HCT116 (cell line): ENCODE measurements at regions not wholly inside any gene's neighbourhood (a gene's known extent, or its start where the extent isn't known, plus 50 kb on each side); places are given as distances from the start of the nearest gene placed in this dataset.

ENCODE experiments used
- ATAC-seq: fragments of 200-7000 bp; cut with Tn5 transposase; 2 replicates; pipeline ENCODE4 v1.9.1; 2020; ENCODE audit warnings: mild to moderate bottlenecking, moderate library complexity
- BruUV-seq: library from RNA; stranded (reverse); fragments of 400-500 nt; replicated peaks from 2 replicates; lab custom pipeline; 2021; lab: Mats Ljungman, UMichigan
- CTCF ChIA-PET: fragments of 300-600 bp; sonication (Branson Sonifier 250); formaldehyde crosslinking; loops from one replicate; lab custom pipeline; 2021; ENCODE audit warnings: antibody characterized with exemption; lab: Charles Lee
- POLR2A ChIA-PET: fragments of 300-600, 350-600 bp; sonication (Branson Sonifier 250); formaldehyde crosslinking; loops from one replicate; lab custom pipeline; 2021; ENCODE audit warnings: antibody characterized with exemption; lab: Charles Lee
- RAD21 ChIA-PET, 2 experiments: fragments of 300-600 bp; sonication (Branson Sonifier 250); formaldehyde crosslinking; loops; one replicate each; lab custom pipeline; 2023; ENCODE audit warnings: low total read pairs in 2 of 2; ENCODE audit not compliant: uncharacterized antibody in 2 of 2, unreplicated experiment in 2 of 2, low non-redundant PET in 1 of 2; lab: Charles Lee
- DNase-seq: peaks from one replicate; pipeline ENCODE4 v3.0.0-alpha.2; 2010; ENCODE audit warnings: low read depth, low spot score
- H2AFZ ChIP-seq: fragments of 200-600 bp; shearing (Covaris generic), sonication (generic); 2 replicates; pipeline ENCODE4 v1.6.1; 2017; ENCODE audit warnings: low read depth, mixed run types, mixed read lengths, antibody characterized with exemption, low read length; ENCODE audit not compliant: poor library complexity, severe bottlenecking
- H3K27ac ChIP-seq: 2 replicates; pipeline ENCODE4 v1.5.1; 2012; ENCODE audit warnings: low read depth, low read length
- H3K27me3 ChIP-seq: fragments of 200-600 bp; sonication (generic); 2 replicates; pipeline ENCODE4 v1.6.1; 2016; ENCODE audit warnings: mixed run types, low read length, mixed read lengths; ENCODE audit not compliant: insufficient read depth
- H3K36me3 ChIP-seq, 2 experiments: fragments of 200-500 bp in 1 of 2; fragments of 200-600 bp in 1 of 2; sonication (Bioruptor generic) in 1 of 2; sonication (generic) in 1 of 2; 2 replicates each; pipeline versions ENCODE4 v1.5.1 to v1.6.1; 2014 to 2016; ENCODE audit warnings: low read length in 2 of 2, inconsistent platforms in 1 of 2, mixed read lengths in 1 of 2, mixed run types in 1 of 2; ENCODE audit not compliant: insufficient read depth in 2 of 2, control insufficient read depth in 1 of 2
- H3K4me1 ChIP-seq, 2 experiments: fragments of 200-600 bp in 1 of 2; sonication (generic) in 1 of 2; 2 replicates each; pipeline versions ENCODE4 v1.5.1 to v1.6.1; 2012 to 2017; ENCODE audit warnings: low read length in 2 of 2, inconsistent platforms in 1 of 2, mild to moderate bottlenecking in 1 of 2, mixed read lengths in 1 of 2, mixed run types in 1 of 2, moderate library complexity in 1 of 2; ENCODE audit not compliant: insufficient read depth in 2 of 2, control insufficient read depth in 1 of 2
- H3K4me2 ChIP-seq: fragments of 200-600 bp; sonication (generic); 2 replicates; pipeline ENCODE4 v1.6.1; 2017; ENCODE audit warnings: mixed run types, low read length, mixed read lengths
- H3K4me3 ChIP-seq, 2 experiments: fragments of 200-600 bp in 1 of 2; sonication (generic) in 1 of 2; replicated peaks in 1 of 2; 2 replicates each; pipeline ENCODE4 v1.5.1; 2011 to 2016; ENCODE audit warnings: low read length in 2 of 2, control low read depth in 1 of 2, low read depth in 1 of 2, mild to moderate bottlenecking in 1 of 2, mixed read lengths in 1 of 2, mixed run types in 1 of 2
- H3K79me2 ChIP-seq: fragments of 200-600 bp; sonication (generic); 2 replicates; pipeline ENCODE4 v1.6.1; 2017; ENCODE audit warnings: mild to moderate bottlenecking, mixed run types, low read length, moderate library complexity, mixed read lengths; ENCODE audit not compliant: insufficient read depth
- H3K9ac ChIP-seq: fragments of 200-600 bp; sonication (generic); 2 replicates; pipeline ENCODE4 v1.6.1; 2016; ENCODE audit warnings: low read length, mixed read lengths
- H3K9me2 ChIP-seq: fragments of 200-600 bp; sonication (generic), shearing (Covaris generic); 2 replicates; pipeline ENCODE4 v1.6.1; 2017; ENCODE audit warnings: mixed run types, mild to moderate bottlenecking, moderate library complexity; ENCODE audit not compliant: insufficient read depth
- H3K9me3 ChIP-seq, 2 experiments: fragments of 200-500 bp in 1 of 2; fragments of 200-600 bp in 1 of 2; sonication (Bioruptor generic) in 1 of 2; sonication (generic) in 1 of 2; 2 replicates each; pipeline ENCODE4 v1.6.1; 2014 to 2017; ENCODE audit warnings: low read length in 2 of 2, mixed read lengths in 2 of 2, inconsistent platforms in 1 of 2, low read depth in 1 of 2, mild to moderate bottlenecking in 1 of 2, mixed run types in 1 of 2, moderate library complexity in 1 of 2; ENCODE audit not compliant: control insufficient read depth in 1 of 2, insufficient read depth in 1 of 2
- H4K20me1 ChIP-seq: fragments of 200-600 bp; sonication (generic), shearing (Covaris generic); 2 replicates; pipeline ENCODE4 v1.6.1; 2017; ENCODE audit warnings: mixed run types, mild to moderate bottlenecking, moderate library complexity; ENCODE audit not compliant: insufficient read depth
- CBX3 ChIP-seq: IDR thresholded peaks from 2 replicates; pipeline ENCODE4 v1.6.1; 2012; ENCODE audit warnings: low read depth
- CEBPB ChIP-seq: IDR thresholded peaks from 2 replicates; pipeline ENCODE4 v1.6.1; 2012; ENCODE audit warnings: low read depth
- EGR1 ChIP-seq: IDR thresholded peaks from 2 replicates; pipeline ENCODE4 v1.6.1; 2012; ENCODE audit warnings: low read depth
- ELF1 ChIP-seq: IDR thresholded peaks from 2 replicates; pipeline ENCODE4 v1.6.1; 2012; ENCODE audit warnings: low read depth, borderline replicate concordance
- EZH2 ChIP-seq: fragments of 200-600 bp; sonication (generic); IDR thresholded peaks from 2 replicates; pipeline ENCODE4 v1.6.1; 2017; ENCODE audit warnings: antibody characterized with exemption, mixed run types
- JUND ChIP-seq: IDR thresholded peaks from 2 replicates; pipeline ENCODE4 v1.6.1; 2012
- POLR2A ChIP-seq: IDR thresholded peaks from 2 replicates; pipeline ENCODE4 v1.7.0; 2011; ENCODE audit warnings: borderline replicate concordance; ENCODE audit not compliant: insufficient read depth, insufficient read length; ENCODE audit errors: extremely low read depth
- TCF7L2 ChIP-seq: IDR thresholded peaks from 2 replicates; pipeline ENCODE4 v1.7.0; 2011; ENCODE audit warnings: borderline replicate concordance, inconsistent platforms; ENCODE audit not compliant: insufficient read depth, insufficient read length; ENCODE audit errors: extremely low read depth
- YY1 ChIP-seq: IDR thresholded peaks from 2 replicates; pipeline ENCODE4 v1.6.1; 2011; ENCODE audit warnings: low read length, low read depth, moderate library complexity, mild to moderate bottlenecking; ENCODE audit not compliant: insufficient replicate concordance; ENCODE audit errors: extremely low read depth
- ZFX ChIP-seq: fragments of 450-650 bp; IDR thresholded peaks from 2 replicates; pipeline ENCODE4 v1.6.1; 2017
- ZNF274 ChIP-seq: fragments of 200-500 bp; sonication (Bioruptor generic); IDR thresholded peaks from 2 replicates; pipeline ENCODE4 v1.6.1; 2014; ENCODE audit warnings: mild to moderate bottlenecking, low read depth, low read length, inconsistent platforms
- intact Hi-C: fragments of 100-400 bp; cut with micrococcal nuclease; formaldehyde crosslinking; loops from 2 replicates; pipeline ENCODE4 v1.10.0; 2022
- TF ChIP-seq, protein P1 (sequence below): IDR thresholded peaks from 2 replicates; pipeline ENCODE4 v1.6.1; 2012; ENCODE audit warnings: low read depth
- TF ChIP-seq, protein P2 (sequence below): IDR thresholded peaks from 2 replicates; pipeline ENCODE4 v1.6.1; 2012
- TF ChIP-seq, protein P3 (sequence below): IDR thresholded peaks from 2 replicates; pipeline ENCODE4 v1.6.1; 2012
- TF ChIP-seq, protein P4 (sequence below), 3 experiments: fragments of 200-600 bp in 1 of 3; sonication (generic) in 1 of 3; IDR thresholded peaks in 2 of 3; conservative IDR thresholded peaks in 1 of 3; 2 replicates each; pipeline ENCODE4 v1.5.1; 2012 to 2017; ENCODE audit warnings: low read depth in 2 of 3, low read length in 2 of 3, antibody characterized with exemption in 1 of 3, borderline replicate concordance in 1 of 3, control low read depth in 1 of 3, mild to moderate bottlenecking in 1 of 3, mixed read lengths in 1 of 3, mixed run types in 1 of 3, moderate library complexity in 1 of 3; ENCODE audit not compliant: insufficient read depth in 1 of 3

DNA sequence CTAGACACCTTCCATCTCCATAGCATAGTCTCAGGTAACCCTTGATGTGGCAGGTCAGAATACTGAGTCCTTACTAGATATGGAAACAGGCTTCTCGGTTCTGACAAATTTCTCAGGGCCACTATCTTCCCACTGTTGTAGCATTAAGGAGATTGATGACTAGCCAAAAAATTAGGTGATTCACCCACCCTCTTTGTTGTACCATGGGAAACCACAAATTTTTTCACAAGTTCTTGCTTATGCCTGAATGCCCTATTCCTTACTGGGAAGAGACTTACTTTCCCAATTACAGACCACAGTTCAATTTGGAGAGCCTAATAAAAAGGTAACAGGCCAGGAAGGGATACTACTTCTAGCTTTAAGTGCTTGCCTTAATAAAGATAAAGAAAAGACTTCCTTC lies 948.8 kb downstream of the GRM8 start (continued):
- TF ChIP-seq, protein P1, sequence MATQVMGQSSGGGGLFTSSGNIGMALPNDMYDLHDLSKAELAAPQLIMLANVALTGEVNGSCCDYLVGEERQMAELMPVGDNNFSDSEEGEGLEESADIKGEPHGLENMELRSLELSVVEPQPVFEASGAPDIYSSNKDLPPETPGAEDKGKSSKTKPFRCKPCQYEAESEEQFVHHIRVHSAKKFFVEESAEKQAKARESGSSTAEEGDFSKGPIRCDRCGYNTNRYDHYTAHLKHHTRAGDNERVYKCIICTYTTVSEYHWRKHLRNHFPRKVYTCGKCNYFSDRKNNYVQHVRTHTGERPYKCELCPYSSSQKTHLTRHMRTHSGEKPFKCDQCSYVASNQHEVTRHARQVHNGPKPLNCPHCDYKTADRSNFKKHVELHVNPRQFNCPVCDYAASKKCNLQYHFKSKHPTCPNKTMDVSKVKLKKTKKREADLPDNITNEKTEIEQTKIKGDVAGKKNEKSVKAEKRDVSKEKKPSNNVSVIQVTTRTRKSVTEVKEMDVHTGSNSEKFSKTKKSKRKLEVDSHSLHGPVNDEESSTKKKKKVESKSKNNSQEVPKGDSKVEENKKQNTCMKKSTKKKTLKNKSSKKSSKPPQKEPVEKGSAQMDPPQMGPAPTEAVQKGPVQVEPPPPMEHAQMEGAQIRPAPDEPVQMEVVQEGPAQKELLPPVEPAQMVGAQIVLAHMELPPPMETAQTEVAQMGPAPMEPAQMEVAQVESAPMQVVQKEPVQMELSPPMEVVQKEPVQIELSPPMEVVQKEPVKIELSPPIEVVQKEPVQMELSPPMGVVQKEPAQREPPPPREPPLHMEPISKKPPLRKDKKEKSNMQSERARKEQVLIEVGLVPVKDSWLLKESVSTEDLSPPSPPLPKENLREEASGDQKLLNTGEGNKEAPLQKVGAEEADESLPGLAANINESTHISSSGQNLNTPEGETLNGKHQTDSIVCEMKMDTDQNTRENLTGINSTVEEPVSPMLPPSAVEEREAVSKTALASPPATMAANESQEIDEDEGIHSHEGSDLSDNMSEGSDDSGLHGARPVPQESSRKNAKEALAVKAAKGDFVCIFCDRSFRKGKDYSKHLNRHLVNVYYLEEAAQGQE = no peak
- TF ChIP-seq ZNF274 (no peak), EGR1 (no peak), EZH2 (no peak), ZFX (no peak), TCF7L2 (no peak), CEBPB (no peak), ELF1 (no peak), CBX3 (no peak), YY1 (no peak), POLR2A (no peak)
- TF ChIP-seq, protein P2, sequence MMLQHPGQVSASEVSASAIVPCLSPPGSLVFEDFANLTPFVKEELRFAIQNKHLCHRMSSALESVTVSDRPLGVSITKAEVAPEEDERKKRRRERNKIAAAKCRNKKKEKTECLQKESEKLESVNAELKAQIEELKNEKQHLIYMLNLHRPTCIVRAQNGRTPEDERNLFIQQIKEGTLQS = no peak
- TF ChIP-seq, protein P3, sequence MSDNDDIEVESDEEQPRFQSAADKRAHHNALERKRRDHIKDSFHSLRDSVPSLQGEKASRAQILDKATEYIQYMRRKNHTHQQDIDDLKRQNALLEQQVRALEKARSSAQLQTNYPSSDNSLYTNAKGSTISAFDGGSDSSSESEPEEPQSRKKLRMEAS = no peak

DNA sequence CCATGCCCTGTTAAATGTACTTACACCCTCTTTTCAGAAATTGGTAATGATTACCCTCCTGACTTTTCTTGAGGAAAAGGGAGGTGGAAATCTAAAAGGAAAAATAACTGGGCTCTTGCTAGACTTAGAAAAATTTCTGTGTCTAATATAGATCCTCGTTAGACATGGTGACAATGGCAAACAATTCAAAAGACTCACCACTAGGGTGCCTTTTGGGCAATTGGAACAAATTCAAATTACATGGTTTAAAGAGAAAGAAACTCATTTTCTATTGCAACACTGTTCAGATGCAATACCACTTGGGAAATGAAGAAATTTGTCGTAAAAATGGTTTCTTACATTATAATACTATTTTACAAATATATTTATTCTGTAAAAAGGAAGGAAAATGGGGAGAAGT lies 950.1 kb downstream of the GRM8 start:
- no peak overlapping the region for H3K4me2 ChIP-seq
- no peak for DNase-seq
- H3K79me2 ChIP-seq = no peaks in the 10 kb centered on the region
- H2AFZ ChIP-seq = no peak overlapping the region
- H4K20me1 ChIP-seq = no peaks in the 10 kb centered on the region
- no peaks in the 10 kb centered on the region for H3K27me3 ChIP-seq
- no peak overlapping the region for H3K9ac ChIP-seq
- ChIA-PET POLR2A (no interaction called here), RAD21 (no interaction called here)
- BruUV-seq = no TSS peak
- intact Hi-C loops = no loop called here
- TF ChIP-seq, protein P4, sequence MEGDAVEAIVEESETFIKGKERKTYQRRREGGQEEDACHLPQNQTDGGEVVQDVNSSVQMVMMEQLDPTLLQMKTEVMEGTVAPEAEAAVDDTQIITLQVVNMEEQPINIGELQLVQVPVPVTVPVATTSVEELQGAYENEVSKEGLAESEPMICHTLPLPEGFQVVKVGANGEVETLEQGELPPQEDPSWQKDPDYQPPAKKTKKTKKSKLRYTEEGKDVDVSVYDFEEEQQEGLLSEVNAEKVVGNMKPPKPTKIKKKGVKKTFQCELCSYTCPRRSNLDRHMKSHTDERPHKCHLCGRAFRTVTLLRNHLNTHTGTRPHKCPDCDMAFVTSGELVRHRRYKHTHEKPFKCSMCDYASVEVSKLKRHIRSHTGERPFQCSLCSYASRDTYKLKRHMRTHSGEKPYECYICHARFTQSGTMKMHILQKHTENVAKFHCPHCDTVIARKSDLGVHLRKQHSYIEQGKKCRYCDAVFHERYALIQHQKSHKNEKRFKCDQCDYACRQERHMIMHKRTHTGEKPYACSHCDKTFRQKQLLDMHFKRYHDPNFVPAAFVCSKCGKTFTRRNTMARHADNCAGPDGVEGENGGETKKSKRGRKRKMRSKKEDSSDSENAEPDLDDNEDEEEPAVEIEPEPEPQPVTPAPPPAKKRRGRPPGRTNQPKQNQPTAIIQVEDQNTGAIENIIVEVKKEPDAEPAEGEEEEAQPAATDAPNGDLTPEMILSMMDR (IDR thresholded peaks at IDR 0.05 in 2 of 3, conservative IDR thresholded peaks at IDR 0.05 in 1 of 3; ENCODE audit: borderline replicate concordance in 1 of 3, insufficient read depth in 1 of 3, low read depth in 2 of 3, low read length in 2 of 3) = peak in 2 of 3 experiments; percentile 34 to 41; a peak in 4 of 6 replicates
- TF ChIP-seq JUND = no peak
- TF ChIP-seq, all 23 proteins: peak for 1
- H3K4me3 ChIP-seq = no peak overlapping the region
- no peak overlapping the region for H3K27ac ChIP-seq
- ATAC-seq = no peak
- H3K36me3 ChIP-seq = no peaks in the 10 kb centered on the region
- CTCF ChIA-PET = no interaction called here
- no peaks in the 10 kb centered on the region for H3K9me2 ChIP-seq
- no peaks in the 10 kb centered on the region for H3K4me1 ChIP-seq
- H3K9me3 ChIP-seq = no peaks in the 10 kb centered on the region
